GM12878 (cell line): ENCODE measurements at regions not wholly inside any gene's neighbourhood (a gene's known extent, or its start where the extent isn't known, plus 50 kb on each side); places are given as distances from the start of the nearest gene placed in this dataset.

Experiments used
- ATAC-seq: fragments of 200-7000 bp; cut with Tn5 transposase; 3 replicates; pipeline ENCODE4 v1.9.1; 2020; ENCODE audit warnings: mild to moderate bottlenecking, moderate library complexity
- BruUV-seq: library from RNA; stranded (reverse); fragments of 400-500 nt; replicated peaks from 2 replicates; lab custom pipeline; 2021; lab: Mats Ljungman, UMichigan
- CTCF ChIA-PET: fragments of 300-600 bp; sonication (Branson Sonifier 250); formaldehyde crosslinking; extraction: SDS; loops from one replicate; lab custom pipeline; 2021; ENCODE audit warnings: inconsistent platforms; lab: Yijun Ruan, JAX
- POLR2A ChIA-PET: fragments of 350-600 bp; formaldehyde crosslinking; extraction: SDS; loops from one replicate; lab custom pipeline; 2021; ENCODE audit warnings: inconsistent platforms; lab: Charles Lee
- RAD21 ChIA-PET: fragments of 300-600 bp; sonication (Branson Sonifier 250); formaldehyde crosslinking; loops from one replicate; lab custom pipeline; 2023; ENCODE audit warnings: antibody characterized with exemption; ENCODE audit not compliant: unreplicated experiment; lab: Charles Lee
- SMC1A ChIA-PET: fragments of 300-600 bp; sonication (Branson Sonifier 250); formaldehyde crosslinking; loops from one replicate; lab custom pipeline; 2023; ENCODE audit not compliant: unreplicated experiment, uncharacterized antibody; lab: Charles Lee
- DNase-seq: peaks from one replicate; pipeline ENCODE4 v3.0.0-alpha.2; 2011; ENCODE audit warnings: low read depth, low spot score
- FAIRE-seq: peaks from 3 replicates; lab custom pipeline; 2011; peaks lifted over from hg19 to GRCh38; lab: Jason Lieb, UNC
- H2AFZ ChIP-seq: 2 replicates; pipeline ENCODE4 v1.6.0; 2011; ENCODE audit warnings: low read depth, low read length, control low read depth; ENCODE audit not compliant: control insufficient read depth
- H3K27ac ChIP-seq: 2 replicates; pipeline ENCODE4 v1.5.1; 2011; ENCODE audit warnings: control low read depth; ENCODE audit not compliant: control insufficient read depth, insufficient read depth
- H3K27me3 ChIP-seq, 2 experiments: replicated peaks in 1 of 2; 2 replicates each; pipeline versions ENCODE4 v1.6.0 to v1.6.1; 2011; ENCODE audit warnings: low read length in 1 of 2; ENCODE audit not compliant: control insufficient read depth in 2 of 2, insufficient read depth in 2 of 2
- H3K36me3 ChIP-seq, 2 experiments: 2 replicates each; pipeline ENCODE4 v1.5.1; 2011; ENCODE audit warnings: low read length in 1 of 2; ENCODE audit not compliant: control insufficient read depth in 2 of 2, insufficient read depth in 2 of 2
- H3K4me1 ChIP-seq: 2 replicates; pipeline ENCODE4 v1.6.1; 2011; ENCODE audit warnings: mild to moderate bottlenecking, low read length, moderate library complexity, mixed read lengths; ENCODE audit not compliant: control insufficient read depth, insufficient read depth
- H3K4me2 ChIP-seq: 2 replicates; pipeline ENCODE4 v1.6.0; 2011; ENCODE audit warnings: control low read depth; ENCODE audit not compliant: control insufficient read depth, insufficient read depth
- H3K4me3 ChIP-seq: fragments of 200-600 bp; sonication (generic); 2 replicates; pipeline ENCODE4 v1.5.1; 2016
- H3K79me2 ChIP-seq: 2 replicates; pipeline ENCODE4 v1.6.0; 2011; ENCODE audit warnings: low read length; ENCODE audit not compliant: control insufficient read depth, insufficient read depth
- H3K9ac ChIP-seq: 2 replicates; pipeline ENCODE4 v1.8.0; 2011; ENCODE audit warnings: low read length, control low read depth, mixed read lengths; ENCODE audit not compliant: control insufficient read depth, insufficient read depth
- H3K9me3 ChIP-seq: replicated peaks from 3 replicates; pipeline ENCODE4 v1.5.1; 2011; ENCODE audit warnings: mild to moderate bottlenecking, low read length; ENCODE audit not compliant: control insufficient read depth, insufficient read depth
- H4K20me1 ChIP-seq: 2 replicates; pipeline ENCODE4 v1.6.0; 2011; ENCODE audit not compliant: control insufficient read depth, insufficient read depth
- ATF7 ChIP-seq: fragments of 450-650 bp; IDR thresholded peaks from 2 replicates; pipeline ENCODE4 v1.6.1; 2016; ENCODE audit warnings: low read depth, mild to moderate bottlenecking
- CBX5 ChIP-seq: sonication (generic); IDR thresholded peaks from 2 replicates; pipeline ENCODE4 v1.6.1; 2016; ENCODE audit warnings: low read depth, moderate library complexity, mild to moderate bottlenecking, inconsistent platforms
- CUX1 ChIP-seq: IDR thresholded peaks from 2 replicates; pipeline ENCODE4 v1.6.1; 2012; ENCODE audit warnings: improper control_type of control experiment, low read depth, low read length; ENCODE audit not compliant: insufficient replicate concordance
- EGR1 ChIP-seq, 2 experiments: IDR thresholded peaks; 1 replicate in 1 of 2; 2 replicates in 1 of 2; pipeline ENCODE4 v1.6.1; 2011 to 2012; ENCODE audit warnings: low read depth in 2 of 2, low read length in 2 of 2, borderline replicate concordance in 1 of 2, mild to moderate bottlenecking in 1 of 2, moderate library complexity in 1 of 2
- IRF3 ChIP-seq: fragments of 450-650 bp; IDR thresholded peaks from 2 replicates; pipeline ENCODE4 v1.6.1; 2014; ENCODE audit warnings: mild to moderate bottlenecking
- MTA3 ChIP-seq: IDR thresholded peaks from 2 replicates; pipeline ENCODE4 v1.6.1; 2012; ENCODE audit warnings: low read length, inconsistent platforms, borderline replicate concordance
- MXI1 ChIP-seq: fragments of 150-350 bp; IDR thresholded peaks from 2 replicates; pipeline ENCODE4 v1.6.1; 2011; ENCODE audit warnings: low read depth, mild to moderate bottlenecking, inconsistent platforms, low read length, improper control_type of control experiment
- MYC ChIP-seq: IDR thresholded peaks from 2 replicates; pipeline ENCODE4 v1.6.1; 2011; ENCODE audit warnings: mild to moderate bottlenecking, low read length, moderate library complexity, inconsistent platforms; ENCODE audit not compliant: insufficient read depth, insufficient replicate concordance, insufficient read length, severe bottlenecking
- NR2C2 ChIP-seq: IDR thresholded peaks from 2 replicates; pipeline ENCODE4 v1.6.1; 2011; ENCODE audit warnings: borderline replicate concordance, low read depth; ENCODE audit not compliant: control insufficient read depth, insufficient read length
- TBL1XR1 ChIP-seq: IDR thresholded peaks from 2 replicates; pipeline ENCODE4 v1.6.1; 2012; ENCODE audit warnings: low read depth, low read length, improper control_type of control experiment
- WGBS: methylation state at CpG from one replicate; pipeline ENCODE4 v1.1.6; 2016; ENCODE audit warnings: low lambda C conversion rate; ENCODE audit not compliant: insufficient replicate concordance, insufficient coverage; ENCODE audit errors: missing lambda C conversion rate; 5-methylcytosine and 5-hydroxymethylcytosine counted together
- in situ Hi-C: fragments of 300-500 bp; cut with MboI; formaldehyde crosslinking; loops from 9 replicates; pipeline ENCODE4 v1.14.3; 2018; ENCODE audit warnings: mixed read lengths
- intact Hi-C: fragments of 100-400 bp; cut with micrococcal nuclease; formaldehyde crosslinking; loops from one replicate; pipeline ENCODE4 v1.14.2; 2022; ENCODE audit not compliant: unreplicated experiment
- TF ChIP-seq, protein P1 (sequence below): fragments of 450-650 bp; formaldehyde crosslinking; IDR thresholded peaks from 2 replicates; pipeline ENCODE4 v1.4.0; 2022; ENCODE audit warnings: mild to moderate bottlenecking, moderate library complexity

DNA sequence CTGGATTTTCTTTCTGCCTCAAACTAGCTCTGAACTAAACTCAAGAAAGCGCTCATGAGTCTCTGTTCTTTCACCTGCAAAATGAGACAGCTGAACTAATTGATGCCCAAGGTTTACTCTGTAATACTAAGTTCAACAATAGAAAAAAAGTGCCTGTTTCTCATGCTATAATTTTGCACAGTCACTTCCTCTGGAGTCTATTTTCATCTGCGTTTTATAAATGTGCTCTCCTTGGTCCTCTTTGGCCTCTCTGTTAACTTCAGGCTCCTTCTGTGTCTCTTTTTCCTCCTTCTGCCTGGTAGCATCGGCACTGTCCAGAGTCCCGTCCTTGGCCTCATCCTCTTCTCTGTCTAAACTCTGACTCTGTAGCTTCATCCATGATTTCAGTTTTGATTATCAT is 311.9 kb upstream of the TLE4 start:
- 0% methylated on average over 4 of the region's 4 CpGs for WGBS

More for the DNA sequence above, 311.9 kb upstream of the TLE4 start:
- ATAC-seq = no peak
- Histone ChIP-seq H3K4me3 (no peak overlapping the region), H3K9ac (no peak overlapping the region), H3K4me2 (no peak overlapping the region), H3K36me3 (no peaks in the 10 kb centered on the region), H3K9me3 (no peaks in the 10 kb centered on the region; the same call in 2 of the 3 replicates), H3K79me2 (no peaks in the 10 kb centered on the region), H2AFZ (no peak overlapping the region), H4K20me1 (no peaks in the 10 kb centered on the region), H3K27me3 (no peaks in the 10 kb centered on the region; a peak in 1 of 4 replicates), H3K4me1 (no peaks in the 10 kb centered on the region), H3K27ac (no peak overlapping the region)
- ChIA-PET CTCF (no interaction called here), RAD21 (no interaction called here), SMC1A (no interaction called here), POLR2A (no interaction called here)
- no TSS peak for BruUV-seq
- TF ChIP-seq ATF7 (no peak), MXI1 (no peak), TBL1XR1 (no peak), CBX5 (no peak), EGR1 (IDR thresholded peaks at IDR 0.05; ENCODE audit: borderline replicate concordance in 1 of 2, low read depth in 2 of 2, low read length in 2 of 2) (no peak), CUX1 (no peak), NR2C2 (no peak), MYC (no peak), MTA3 (no peak), IRF3 (no peak)
- TF ChIP-seq, protein P1, sequence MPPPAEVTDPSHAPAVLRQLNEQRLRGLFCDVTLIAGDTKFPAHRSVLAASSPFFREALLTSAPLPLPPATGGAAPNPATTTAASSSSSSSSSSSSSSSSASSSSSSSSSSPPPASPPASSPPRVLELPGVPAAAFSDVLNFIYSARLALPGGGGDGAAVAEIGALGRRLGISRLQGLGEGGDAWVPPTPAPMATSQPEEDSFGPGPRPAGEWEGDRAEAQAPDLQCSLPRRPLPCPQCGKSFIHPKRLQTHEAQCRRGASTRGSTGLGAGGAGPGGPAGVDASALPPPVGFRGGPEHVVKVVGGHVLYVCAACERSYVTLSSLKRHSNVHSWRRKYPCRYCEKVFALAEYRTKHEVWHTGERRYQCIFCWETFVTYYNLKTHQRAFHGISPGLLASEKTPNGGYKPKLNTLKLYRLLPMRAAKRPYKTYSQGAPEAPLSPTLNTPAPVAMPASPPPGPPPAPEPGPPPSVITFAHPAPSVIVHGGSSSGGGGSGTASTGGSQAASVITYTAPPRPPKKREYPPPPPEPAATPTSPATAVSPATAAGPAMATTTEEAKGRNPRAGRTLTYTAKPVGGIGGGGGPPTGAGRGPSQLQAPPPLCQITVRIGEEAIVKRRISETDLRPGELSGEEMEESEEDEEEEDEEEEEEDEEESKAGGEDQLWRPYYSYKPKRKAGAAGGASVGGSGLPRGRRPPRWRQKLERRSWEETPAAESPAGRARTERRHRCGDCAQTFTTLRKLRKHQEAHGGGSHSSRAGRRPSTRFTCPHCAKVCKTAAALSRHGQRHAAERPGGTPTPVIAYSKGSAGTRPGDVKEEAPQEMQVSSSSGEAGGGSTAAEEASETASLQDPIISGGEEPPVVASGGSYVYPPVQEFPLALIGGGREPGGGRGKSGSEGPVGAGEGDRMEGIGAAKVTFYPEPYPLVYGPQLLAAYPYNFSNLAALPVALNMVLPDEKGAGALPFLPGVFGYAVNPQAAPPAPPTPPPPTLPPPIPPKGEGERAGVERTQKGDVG = no peak
- intact Hi-C loops = loop anchor here (10.0 kb wide), 1 partner anchor 55 kb away; no protein-coding TSS in a partner anchor
- in situ Hi-C loops = no loop called here
- DNase-seq = no peak
- FAIRE-seq = no peak
